Esophagus muscularis mucosa (tissue), 4 donors: ENCODE measurements at regions not wholly inside any gene's neighbourhood (a gene's known extent, or its start where the extent isn't known, plus 50 kb on each side); places are given as distances from the start of the nearest gene placed in this dataset.

Experiments
- DNase-seq: peaks from one replicate; pipeline ENCODE4 v3.0.0-alpha.2; 2017; ENCODE audit errors: extremely low spot score
- H3K27ac ChIP-seq, 4 donors: fragments of 200-600 bp; sonication (generic); replicated peaks in 1 of 4; 1 replicate in 3 of 4; 2 replicates in 1 of 4; pipeline ENCODE4 v1.5.1; 2016 to 2019; ENCODE audit warnings: mild to moderate bottlenecking in 1 of 4
- H3K27me3 ChIP-seq, 4 donors: fragments of 200-600 bp; sonication (generic); one replicate each; pipeline versions ENCODE4 v1.5.1 to v1.6.0; 2016 to 2019
- H3K36me3 ChIP-seq, 4 donors: fragments of 200-600 bp; sonication (generic); one replicate each; pipeline ENCODE4 v1.5.1; 2016 to 2019
- H3K4me1 ChIP-seq, 4 donors: fragments of 200-600 bp; sonication (generic); one replicate each; pipeline ENCODE4 v1.5.1; 2016 to 2019
- H3K4me3 ChIP-seq, 4 donors: fragments of 200-600 bp; sonication (generic); 1 replicate in 2 of 4; 2 replicates in 2 of 4; pipeline ENCODE4 v1.5.1; 2016 to 2019; ENCODE audit warnings: mild to moderate bottlenecking in 4 of 4, moderate library complexity in 1 of 4
- H3K9me3 ChIP-seq, 4 donors: fragments of 200-600 bp; sonication (generic); 1 replicate in 3 of 4; 2 replicates in 1 of 4; pipeline ENCODE4 v1.5.1; 2016 to 2019
- EP300 ChIP-seq: sonication (generic); formaldehyde crosslinking; IDR thresholded peaks from one replicate; pipeline ENCODE4 v1.6.1; 2017; ENCODE audit warnings: antibody characterized with exemption
- POLR2A ChIP-seq: fragments of 450-650 bp; IDR thresholded peaks from one replicate; pipeline ENCODE4 v1.6.1; 2017; ENCODE audit warnings: antibody characterized with exemption, moderate library complexity, mild to moderate bottlenecking, low read depth
- POLR2AphosphoS5 ChIP-seq, 2 donors: sonication (generic); formaldehyde crosslinking; IDR thresholded peaks; one replicate each; pipeline ENCODE4 v1.6.1; 2017; ENCODE audit warnings: antibody characterized with exemption in 2 of 2
- WGBS: methylation state at CpG from one replicate; pipeline ENCODE4 v1.1.5; 2018; 5-methylcytosine and 5-hydroxymethylcytosine counted together
- intact Hi-C: fragments of 100-400 bp; cut with DNase I; formaldehyde crosslinking; loops from one replicate; pipeline ENCODE4 v1.15.1; 2023
- TF ChIP-seq, protein P1 (sequence below), 3 experiments: fragments of 200-600 bp in 2 of 3; fragments of 450-650 bp in 1 of 3; sonication (generic) in 2 of 3; IDR thresholded peaks; one replicate each; pipeline ENCODE4 v1.5.1; 2017 to 2019; ENCODE audit warnings: antibody characterized with exemption in 3 of 3, mild to moderate bottlenecking in 2 of 3, moderate library complexity in 1 of 3

DNA sequence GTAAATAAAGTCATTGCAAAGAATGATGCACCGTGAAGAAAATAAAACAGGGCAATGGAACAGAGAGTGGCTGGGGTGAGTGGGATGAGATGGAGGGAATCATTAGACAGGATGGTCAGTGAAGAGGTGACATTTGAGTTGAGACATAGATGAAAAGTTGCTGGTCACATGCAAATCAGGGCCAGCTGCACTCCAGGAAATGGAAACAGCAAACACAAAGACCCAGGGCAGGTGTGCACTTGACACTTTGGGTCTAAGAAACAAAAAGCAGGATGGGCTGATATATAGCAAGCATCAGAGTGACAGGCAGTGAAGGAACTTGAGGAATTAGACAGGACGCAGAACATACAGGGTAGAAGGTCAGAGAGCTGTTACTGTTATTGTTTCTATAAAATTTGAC, 171.5 kb upstream of the RIPOR2 start:
- 83% methylated on average over 2 of the region's 2 CpGs for WGBS
- Histone ChIP-seq H3K4me3 (no peak overlapping the region), H3K9me3 (no peaks in the 10 kb centered on the region), H3K36me3 (peaks cover 0 to 78% (median 24%) of the 10 kb centered on the region in 4 donors), H3K4me1 (peaks cover 0 to 2% (median 0%) of the 10 kb centered on the region in 4 donors), H3K27ac (no peak overlapping the region), H3K27me3 (no peaks in the 10 kb centered on the region)
- DNase-seq = no peak
- intact Hi-C loops = no loop called here
- TF ChIP-seq EP300 = no peak
- TF ChIP-seq POLR2AphosphoS5 (IDR thresholded peaks at IDR 0.05) = no peak
- TF ChIP-seq POLR2A = no peak
- TF ChIP-seq, protein P1, sequence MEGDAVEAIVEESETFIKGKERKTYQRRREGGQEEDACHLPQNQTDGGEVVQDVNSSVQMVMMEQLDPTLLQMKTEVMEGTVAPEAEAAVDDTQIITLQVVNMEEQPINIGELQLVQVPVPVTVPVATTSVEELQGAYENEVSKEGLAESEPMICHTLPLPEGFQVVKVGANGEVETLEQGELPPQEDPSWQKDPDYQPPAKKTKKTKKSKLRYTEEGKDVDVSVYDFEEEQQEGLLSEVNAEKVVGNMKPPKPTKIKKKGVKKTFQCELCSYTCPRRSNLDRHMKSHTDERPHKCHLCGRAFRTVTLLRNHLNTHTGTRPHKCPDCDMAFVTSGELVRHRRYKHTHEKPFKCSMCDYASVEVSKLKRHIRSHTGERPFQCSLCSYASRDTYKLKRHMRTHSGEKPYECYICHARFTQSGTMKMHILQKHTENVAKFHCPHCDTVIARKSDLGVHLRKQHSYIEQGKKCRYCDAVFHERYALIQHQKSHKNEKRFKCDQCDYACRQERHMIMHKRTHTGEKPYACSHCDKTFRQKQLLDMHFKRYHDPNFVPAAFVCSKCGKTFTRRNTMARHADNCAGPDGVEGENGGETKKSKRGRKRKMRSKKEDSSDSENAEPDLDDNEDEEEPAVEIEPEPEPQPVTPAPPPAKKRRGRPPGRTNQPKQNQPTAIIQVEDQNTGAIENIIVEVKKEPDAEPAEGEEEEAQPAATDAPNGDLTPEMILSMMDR (IDR thresholded peaks at IDR 0.05) = no peak

DNA sequence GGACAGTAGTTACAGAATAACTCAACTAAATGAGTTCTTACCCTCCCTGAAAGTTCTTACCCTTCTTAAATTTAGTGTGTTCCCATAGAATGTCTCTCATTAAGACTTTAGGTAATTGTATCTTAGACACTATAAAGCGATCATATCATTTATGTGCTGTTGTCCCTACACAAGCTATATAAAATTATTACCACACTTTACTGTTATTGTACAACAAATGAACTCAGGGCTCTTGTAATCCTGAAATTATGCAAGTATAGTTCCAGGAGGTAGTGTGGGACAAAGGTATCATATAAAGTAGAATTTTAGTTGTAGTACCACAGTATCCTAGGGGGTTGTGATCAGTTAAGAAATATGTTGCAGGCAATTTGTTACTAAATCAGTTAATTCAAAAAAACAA, 167.4 kb upstream of the CARMIL1 start:
- Histone ChIP-seq H3K4me1 (peaks cover 0 to 7% (median 0%) of the 10 kb centered on the region in 4 donors), H3K4me3 (no peak overlapping the region), H3K36me3 (peaks cover 6 to 80% (median 25%) of the 10 kb centered on the region in 4 donors), H3K27ac (no peak overlapping the region), H3K27me3 (no peaks in the 10 kb centered on the region), H3K9me3 (no peaks in the 10 kb centered on the region)
- WGBS = 94% methylated on average over 1 of the region's 1 CpG
- intact Hi-C loops = no loop called here
- DNase-seq = no peak
- TF ChIP-seq EP300 = no peak
- no peak for TF ChIP-seq POLR2A
- no peak for TF ChIP-seq POLR2AphosphoS5 (IDR thresholded peaks at IDR 0.05)
- TF ChIP-seq, protein P1 (IDR thresholded peaks at IDR 0.05) = no peak

DNA sequence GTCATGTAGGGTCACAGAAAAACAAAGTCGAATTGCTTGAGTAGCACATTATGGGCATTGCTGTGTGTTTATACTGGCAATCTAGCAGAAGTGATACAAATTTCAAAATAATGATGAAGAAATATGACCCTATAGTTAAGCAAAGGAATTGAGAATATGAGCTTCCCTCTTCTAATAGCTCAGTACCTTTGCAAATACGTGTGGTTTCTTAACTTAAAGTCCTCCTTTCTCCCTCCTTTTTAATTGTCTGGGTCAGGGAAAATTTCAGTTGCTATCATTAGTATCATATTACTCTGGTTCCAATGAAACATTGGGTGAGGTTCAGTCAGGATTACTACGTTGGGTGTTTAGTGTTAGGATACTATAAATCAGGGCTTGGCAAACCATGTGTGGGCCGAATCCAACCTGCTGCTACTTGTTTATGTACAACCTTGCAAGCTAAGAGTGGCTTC, 166.8 kb upstream of the CARMIL1 start:
- Histone ChIP-seq H3K27ac (no peak overlapping the region), H3K36me3 (peaks cover 4 to 74% (median 21%) of the 10 kb centered on the region in 4 donors)

DNA sequence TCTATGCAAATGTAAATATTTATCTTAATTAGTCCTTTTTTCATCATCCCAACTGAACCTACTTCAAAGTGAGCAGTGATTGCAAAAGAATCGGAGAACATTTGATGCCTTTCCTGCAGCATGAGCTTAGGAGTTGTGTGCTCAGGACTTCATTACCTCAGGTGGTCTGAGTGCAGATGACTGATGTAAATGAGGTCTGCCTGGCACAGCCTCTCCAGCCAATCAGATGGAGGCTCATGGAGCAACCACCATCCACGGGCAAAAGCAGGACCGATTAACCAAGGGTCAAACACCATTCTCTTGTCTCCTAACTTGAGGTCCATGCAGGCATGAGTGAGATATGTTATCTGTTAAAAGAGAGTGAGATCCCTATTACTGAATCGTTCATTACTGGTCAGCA, 165.7 kb upstream of the CARMIL1 start:
- Histone ChIP-seq H3K9me3 (no peaks in the 10 kb centered on the region), H3K36me3 (peaks cover 0 to 63% (median 15%) of the 10 kb centered on the region in 4 donors), H3K27ac (no peak overlapping the region), H3K4me3 (no peak overlapping the region), H3K27me3 (no peaks in the 10 kb centered on the region), H3K4me1 (peaks cover 0 to 7% (median 0%) of the 10 kb centered on the region in 4 donors)
- TF ChIP-seq POLR2A = no peak
- no peak for DNase-seq
- intact Hi-C loops = no loop called here
- 89% methylated on average over 4 of the region's 4 CpGs for WGBS

More for the DNA sequence above, 166.8 kb upstream of the CARMIL1 start:
- no peak for DNase-seq
- no peak overlapping the region for H3K4me3 ChIP-seq
- peaks cover 0 to 7% (median 0%) of the 10 kb centered on the region in 4 donors for H3K4me1 ChIP-seq
- TF ChIP-seq, protein P1 (IDR thresholded peaks at IDR 0.05) = no peak
- no peak for TF ChIP-seq POLR2AphosphoS5 (IDR thresholded peaks at IDR 0.05)
- no peaks in the 10 kb centered on the region for H3K27me3 ChIP-seq
- intact Hi-C loops = no loop called here
- WGBS = 44% methylated on average over 4 of the region's 4 CpGs
- no peaks in the 10 kb centered on the region for H3K9me3 ChIP-seq

DNA sequence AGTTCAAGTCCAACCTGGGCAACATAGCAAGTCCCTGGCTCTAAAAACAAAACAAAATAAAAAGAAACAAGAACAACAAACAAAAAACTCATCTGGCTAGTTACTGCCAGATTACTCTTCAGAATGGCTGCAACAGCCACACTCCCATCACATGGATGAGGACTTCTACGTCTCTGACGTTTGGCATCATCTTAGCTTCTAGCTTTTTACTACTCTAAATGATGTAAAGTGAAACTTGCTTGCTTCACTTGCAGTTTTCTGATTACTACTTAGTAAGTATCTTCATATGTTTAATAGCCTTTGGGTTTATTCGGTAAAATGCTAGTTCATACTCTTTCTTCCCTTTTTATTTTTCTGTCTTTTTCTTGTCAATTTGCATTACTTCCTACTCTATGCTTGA, 161.1 kb upstream of the CARMIL1 start:
- H3K27ac ChIP-seq = no peak overlapping the region
- intact Hi-C loops = no loop called here
- no peaks in the 10 kb centered on the region for H3K27me3 ChIP-seq
- TF ChIP-seq EP300 (no peak), POLR2A (no peak), POLR2AphosphoS5 (IDR thresholded peaks at IDR 0.05) (no peak)
- TF ChIP-seq, protein P1 (IDR thresholded peaks at IDR 0.05) = no peak
- no peak for DNase-seq
- H3K4me3 ChIP-seq = no peak overlapping the region
- H3K9me3 ChIP-seq = no peaks in the 10 kb centered on the region
- peaks cover 0 to 17% (median 11%) of the 10 kb centered on the region in 4 donors for H3K4me1 ChIP-seq
- peaks cover 0 to 21% (median 11%) of the 10 kb centered on the region in 4 donors for H3K36me3 ChIP-seq
- 85% methylated on average over 3 of the region's 3 CpGs for WGBS
